NOMO-1 treated with dmso at 0.1 percent for 144 hours (cell line): ENCODE measurements at regions not wholly inside any gene's neighbourhood (a gene's known extent, or its start where the extent isn't known, plus 50 kb on each side); places are given as distances from the start of the nearest gene placed in this dataset.
"Not testable (repeated sequence)": the region's sequence is repeated elsewhere in the genome, so short reads cannot be mapped to it uniquely, and the experiment has no call there.

Source experiments
- DNase-seq: peaks from one replicate; lab custom pipeline; 2025; ENCODE audit not compliant: unreplicated experiment; lab: John Stamatoyannopoulos, UW

DNA sequence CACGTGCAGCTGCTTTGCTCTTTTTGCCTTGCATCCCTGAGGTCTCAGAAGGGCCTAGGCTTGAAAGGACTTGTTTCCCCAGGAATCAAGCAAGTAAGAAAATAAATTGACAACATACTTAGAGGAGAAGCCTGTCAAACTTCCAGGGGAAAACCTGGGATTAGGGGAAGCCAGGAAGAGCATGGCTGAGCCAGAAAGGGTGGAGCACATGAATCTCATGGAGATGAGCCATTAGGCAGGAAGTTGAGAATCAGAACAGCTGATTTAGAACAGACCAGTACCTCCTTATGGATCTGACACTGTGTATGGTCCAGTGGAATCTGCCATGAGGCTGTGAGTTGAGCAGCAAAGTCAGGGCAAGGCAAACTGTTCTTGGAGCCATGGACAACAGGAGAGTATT, 511.0 kb downstream of the RPIA start:
- DNase-seq, result not testable (repeated sequence)

DNA sequence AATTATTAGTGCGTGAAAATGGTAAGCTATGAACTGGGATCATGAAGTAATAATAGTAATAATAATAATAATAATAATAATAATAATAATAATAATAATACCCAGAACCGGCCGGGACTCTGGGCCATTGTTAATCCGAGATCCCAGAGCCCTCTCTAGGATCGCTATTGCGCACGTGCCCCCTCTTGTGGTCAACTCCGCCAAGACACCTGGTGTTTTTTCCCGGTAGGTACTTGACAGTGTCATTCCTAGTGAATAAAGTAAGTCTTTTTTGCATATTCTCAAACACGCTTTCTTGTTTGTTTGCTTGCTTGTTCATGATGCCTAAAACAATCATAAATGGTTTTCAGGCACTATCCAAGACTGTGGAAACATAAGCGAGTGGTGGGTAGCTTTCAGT, 513.7 kb downstream of the RPIA start:
- not testable (repeated sequence) for DNase-seq

DNA sequence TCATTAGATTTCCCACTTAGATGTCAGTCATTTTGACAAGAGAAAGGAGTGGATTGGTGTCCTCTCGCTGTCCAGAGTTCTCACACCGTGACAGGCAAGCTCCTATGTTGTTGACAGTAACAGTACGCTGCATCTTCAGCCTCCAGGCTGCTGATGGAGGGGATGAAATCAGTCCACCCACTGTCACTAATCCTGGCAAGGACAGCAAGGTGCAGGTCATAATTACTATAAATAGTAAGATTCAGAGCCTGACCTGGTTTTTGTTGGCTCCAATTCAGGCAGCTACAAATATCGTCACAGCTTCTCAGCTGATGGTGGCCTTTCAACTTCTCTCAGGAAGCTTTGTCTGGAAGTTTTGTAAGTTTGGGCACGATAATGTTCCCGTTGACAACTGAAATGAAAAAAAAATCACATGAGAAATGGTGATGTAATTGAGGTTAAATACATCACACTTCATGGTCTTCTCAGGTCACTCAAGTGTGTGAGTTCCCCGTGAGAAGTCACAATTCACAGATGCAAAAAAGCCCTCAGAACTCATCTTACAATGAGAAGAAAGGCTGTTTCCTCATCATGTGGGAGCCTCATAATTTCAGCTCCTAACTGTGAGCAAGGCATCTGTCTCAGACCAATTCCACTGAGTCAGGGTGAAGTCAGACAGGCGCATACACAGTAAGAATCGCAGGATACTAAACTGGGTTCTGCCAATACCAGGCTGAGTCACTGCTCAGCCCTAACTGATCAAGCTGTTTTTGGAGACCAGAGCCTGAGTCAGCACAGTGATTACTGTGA, 516.9 kb downstream of the RPIA start:
- not testable (repeated sequence) for DNase-seq

DNA sequence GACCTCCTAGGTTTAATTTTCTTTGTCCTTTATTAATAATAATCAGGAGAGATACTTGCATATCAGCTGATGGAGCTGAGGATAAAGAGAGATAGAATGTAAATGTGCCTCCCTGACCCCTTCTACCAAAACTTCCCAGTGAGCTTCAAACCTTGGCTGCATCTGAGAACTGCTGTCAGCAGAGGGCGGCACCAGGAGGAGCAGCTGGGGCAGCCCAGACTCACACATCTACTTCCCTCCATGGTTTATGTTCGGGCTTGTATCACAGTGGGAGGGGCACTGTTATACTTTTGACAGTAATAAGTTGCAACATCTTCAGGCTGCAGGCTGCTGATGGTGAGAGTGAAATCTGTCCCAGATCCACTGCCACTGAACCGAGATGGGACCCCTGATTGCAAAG, 521.7 kb downstream of the RPIA start:
- DNase-seq, result peak; percentile 14

DNA sequence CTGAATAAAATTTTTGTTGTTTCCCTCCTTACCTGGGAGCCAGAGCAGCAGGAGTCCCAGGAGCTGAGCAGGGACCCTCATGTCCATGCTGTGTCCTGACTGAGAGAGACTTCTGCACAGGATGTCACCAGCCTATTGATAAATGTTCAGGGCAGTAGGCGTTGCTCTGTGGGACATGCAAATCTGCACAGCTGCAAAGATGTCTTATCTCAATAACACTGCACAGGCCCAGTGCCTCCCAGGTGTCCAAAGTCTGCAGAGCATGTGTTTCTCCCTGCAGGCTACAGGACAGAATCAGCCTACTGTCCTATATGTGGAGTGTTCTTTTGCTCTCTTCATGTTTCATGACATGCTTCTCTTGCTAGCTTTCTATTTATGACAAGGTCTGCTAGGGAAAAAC, 522.3 kb downstream of the RPIA start:
- DNase-seq, result not testable (repeated sequence)

DNA sequence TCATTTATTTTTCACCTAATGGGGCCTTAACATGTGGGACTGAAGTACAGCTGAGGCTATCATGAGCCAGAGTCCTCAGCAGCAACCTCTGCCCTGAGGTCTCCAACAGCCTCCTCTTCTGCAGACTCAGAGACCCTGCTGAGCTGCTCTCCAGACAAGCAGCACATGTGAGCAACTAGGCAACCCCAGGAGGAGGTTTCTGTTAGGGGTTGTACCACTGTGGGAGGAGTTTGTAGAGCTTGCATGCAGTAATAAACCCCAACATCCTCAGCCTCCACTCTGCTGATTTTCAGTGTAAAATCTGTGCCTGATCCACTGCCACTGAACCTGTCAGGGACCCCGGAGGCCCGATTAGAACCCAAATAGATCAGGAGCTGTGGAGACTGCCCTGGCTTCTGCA, 530.0 kb downstream of the RPIA start:
- not testable (repeated sequence) for DNase-seq

DNA sequence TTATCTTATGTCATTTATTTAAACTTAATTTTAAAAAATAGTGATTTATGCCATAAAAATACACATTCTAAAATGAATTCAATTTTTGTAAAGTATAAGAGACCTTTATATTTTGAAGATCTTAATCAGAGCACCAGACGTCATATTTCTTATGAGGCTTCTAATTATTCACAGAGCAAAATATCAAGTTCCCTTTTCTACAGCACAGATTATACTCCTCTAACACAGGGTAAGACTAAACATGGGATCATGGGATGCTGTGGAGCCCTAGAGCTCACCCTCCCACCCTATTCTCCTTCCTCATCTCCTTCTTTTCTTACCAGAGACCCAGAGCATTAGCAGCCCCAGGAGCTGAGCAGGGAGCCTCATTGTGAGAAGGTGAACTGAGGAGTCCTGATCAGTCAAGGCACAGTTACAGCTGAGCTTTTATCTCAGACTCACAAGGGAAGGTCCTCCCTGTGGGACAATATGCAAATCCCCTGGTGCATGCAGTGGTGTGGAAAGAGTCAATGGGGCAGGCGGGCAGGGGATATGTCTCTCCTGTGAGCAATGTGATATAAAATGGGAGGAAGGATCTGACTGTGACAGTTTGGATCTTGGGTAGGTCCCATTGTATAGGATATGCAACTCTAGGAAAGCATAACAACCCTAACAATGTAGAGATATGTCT, 530.7 kb downstream of the RPIA start:
- not testable (repeated sequence) for DNase-seq

DNA sequence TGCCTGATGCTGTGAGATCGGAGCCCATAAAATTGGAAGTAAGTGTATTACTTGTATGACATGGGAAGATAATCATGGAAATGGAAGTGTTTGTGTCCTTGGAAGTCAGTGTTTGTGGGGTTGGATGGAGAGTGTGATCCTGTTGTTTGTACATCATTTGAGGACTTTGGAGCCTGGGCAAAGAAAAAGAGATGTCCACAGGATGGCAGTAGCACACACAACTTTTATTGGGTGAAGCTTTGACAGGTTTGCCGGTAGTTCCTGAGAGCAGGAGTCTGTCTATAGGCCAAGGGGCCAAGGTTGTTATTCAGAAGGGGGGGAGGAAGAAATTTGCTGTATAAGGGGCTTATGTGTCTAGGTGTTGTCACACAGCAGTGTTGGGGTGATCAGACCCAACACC, 533.3 kb downstream of the RPIA start:
- not testable (repeated sequence) for DNase-seq

DNA sequence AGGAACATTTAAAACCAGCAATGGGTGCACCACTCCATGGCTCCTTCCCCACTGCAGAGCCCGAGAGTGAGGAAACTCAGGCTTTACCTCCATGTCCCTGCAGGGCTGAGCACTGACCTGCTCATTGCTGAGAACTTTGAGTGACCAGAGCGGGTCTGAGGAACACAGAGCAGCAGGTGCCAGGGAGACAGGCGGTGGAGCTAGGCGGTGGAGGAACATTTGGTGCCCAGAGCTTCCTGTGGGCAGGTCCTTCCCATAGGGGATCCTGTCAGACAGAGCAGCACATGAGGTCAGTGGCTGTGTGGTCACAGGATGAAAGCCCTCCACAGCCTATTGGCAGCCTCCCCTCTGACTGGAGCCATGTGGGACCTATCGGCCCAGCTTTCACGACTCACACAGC, 538.5 kb downstream of the RPIA start:
- DNase-seq, result not testable (repeated sequence)

DNA sequence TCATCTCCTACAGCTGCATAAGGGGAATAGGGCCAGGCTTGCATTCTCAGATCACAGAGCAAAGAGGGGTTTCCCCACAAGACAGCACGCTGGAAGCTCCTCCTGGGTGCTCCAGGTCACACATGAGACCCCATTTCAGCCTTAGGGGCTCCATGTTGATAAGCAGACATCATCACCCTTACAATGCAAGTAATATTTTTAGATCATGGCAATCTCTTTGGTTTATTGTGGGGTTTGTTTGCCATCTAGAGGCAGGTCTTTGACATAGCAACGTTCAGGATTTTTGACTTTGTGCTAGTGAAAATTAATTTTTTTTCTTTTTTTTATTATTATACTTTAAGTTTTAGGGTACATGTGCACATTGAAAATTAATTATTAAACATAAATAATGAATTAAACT, 539.8 kb downstream of the RPIA start:
- DNase-seq, result not testable (repeated sequence)

DNA sequence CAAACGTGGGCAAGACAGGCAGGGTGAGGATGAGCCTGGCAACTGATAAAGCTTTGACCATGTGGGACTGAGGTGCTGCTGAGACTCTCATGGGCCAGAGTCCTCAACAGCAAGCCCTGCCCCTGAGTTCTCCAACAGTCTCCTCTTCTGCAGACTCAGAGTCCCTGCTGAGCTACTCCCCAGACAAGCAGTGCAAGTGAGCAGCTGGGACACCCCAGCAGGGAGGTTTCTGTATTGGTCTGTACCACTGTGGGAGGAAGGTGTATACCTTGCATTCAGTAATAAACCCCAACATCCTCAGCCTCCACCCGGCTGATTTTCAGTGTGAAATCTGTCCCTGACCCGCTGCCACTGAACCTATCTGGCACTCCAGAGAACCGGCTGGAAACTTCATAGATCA, 542.5 kb downstream of the RPIA start:
- DNase-seq, result not testable (repeated sequence)

DNA sequence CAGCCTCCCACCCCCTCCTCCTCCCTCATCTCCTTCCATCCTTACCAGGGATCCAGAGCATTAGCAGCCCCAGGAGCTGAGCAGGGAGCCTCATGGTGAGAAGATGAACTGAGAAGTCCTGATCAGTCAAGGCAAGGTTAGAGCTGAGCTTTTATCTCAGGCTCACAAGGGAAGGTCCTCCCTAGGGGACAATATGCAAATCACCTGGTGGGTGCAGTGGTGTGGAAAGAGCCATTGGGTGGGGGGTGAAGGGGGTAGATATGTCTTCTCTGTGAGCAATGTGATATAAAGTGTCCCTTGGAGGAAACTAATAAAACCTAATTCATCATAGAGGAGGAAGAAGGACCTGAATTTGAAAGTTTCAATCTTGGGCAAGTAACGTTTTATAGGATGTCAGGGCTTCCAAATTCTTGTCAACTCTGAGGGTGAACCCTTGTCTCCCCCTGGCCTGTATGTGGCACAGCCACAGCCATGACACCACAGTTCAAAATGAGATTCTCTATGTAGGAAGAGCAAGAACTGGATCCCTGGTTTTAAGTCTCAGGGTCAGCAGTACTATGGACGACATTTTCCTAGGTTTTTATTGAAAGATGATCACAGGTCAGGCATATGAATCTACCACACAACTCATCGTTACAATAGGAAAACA, 543.5 kb downstream of the RPIA start:
- not testable (repeated sequence) for DNase-seq

DNA sequence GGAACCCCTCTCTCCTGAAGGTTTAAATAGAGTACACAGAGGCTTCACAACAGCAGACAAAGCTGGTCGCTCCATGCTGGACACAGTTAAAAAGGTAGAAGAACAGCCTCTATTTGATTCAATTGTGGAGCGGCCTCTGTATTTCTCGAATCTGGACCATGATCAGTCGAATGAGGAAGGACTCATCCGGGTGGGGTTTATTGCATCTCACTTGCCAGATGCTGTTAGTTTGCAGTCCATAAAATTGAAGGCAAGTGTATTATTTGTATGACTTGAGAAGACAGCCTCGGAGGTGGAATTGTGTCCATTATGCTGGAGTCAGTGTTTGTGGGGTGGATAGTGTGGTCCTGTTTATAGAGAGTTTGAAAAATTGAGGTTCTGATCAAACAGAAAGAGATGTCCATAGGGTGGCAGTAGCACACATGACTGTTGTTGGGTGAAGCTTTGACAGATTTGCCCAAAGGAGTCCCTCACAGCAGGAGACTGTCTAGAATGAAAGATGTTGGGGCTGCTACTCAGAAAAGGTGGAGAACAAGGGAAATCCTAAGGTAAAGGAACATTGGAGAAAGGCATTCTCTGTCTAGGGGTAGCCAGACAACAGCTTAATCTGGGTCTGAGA, 545.5 kb downstream of the RPIA start:
- not testable (repeated sequence) for DNase-seq

DNA sequence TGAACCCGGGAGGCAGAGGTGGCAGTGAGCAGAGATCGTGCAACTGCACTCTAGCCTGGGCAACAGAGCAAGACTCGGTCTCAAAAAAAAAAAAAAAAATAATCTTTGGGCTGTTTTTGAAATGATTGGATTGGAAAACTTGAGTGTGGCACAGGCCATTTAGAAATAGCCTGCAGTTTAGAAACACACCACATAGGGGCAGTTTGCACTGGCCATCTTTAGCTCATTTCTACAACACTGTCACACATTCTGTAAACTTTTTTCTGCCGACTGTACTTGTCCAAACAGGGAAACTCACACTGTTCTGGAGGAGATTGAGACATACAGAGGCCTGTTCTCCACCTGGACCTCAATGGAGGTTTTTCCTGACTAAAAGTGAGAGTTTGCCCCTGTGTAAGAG, 546.3 kb downstream of the RPIA start:
- not testable (repeated sequence) for DNase-seq

DNA sequence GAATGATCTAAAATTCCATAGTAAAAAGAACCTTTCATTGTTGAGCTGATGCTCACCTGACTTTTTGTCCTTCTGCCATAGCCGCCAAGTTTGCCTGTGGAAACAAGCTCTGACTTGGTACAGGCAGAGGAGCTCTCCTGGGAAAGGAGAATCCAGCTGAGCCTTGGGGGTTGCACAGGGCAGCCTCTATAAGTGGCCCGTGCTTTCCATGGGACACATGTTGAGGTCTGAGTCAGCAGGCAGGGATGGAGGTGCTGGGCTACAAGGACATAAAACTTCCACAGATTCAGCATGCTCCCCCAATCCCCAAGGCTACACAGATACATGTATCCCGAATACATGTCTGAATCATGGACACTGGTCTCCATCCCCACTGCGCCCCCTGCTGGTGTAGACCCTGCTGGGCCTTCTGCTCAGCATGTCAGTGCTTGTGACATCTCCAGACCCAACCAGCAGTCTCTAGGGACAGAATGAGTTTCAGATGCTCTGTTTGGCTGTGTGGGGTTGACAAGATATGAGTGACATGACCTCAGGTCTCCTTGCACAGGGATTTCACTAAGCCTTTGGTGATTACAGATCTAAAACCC, 551.7 kb downstream of the RPIA start:
- not testable (repeated sequence) for DNase-seq

DNA sequence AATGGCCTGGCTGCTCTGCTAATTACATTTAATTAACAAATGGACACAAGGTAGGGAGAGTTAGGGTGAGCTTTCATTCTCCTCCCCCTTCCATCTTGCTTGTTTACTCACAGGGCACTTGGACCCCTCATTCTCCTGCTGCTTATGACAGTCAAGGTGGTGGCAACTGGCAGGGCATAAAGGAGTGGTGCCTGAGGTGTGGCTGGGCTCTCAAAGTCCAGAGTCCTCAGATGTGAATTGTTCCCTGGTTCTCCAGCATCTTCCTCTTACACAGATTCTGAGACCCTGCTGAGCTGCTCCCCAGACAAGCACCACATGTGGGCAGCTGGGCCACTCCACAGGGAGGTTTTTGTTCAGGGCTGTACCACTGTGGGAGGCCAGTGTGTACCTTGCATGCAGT, 552.9 kb downstream of the RPIA start:
- DNase-seq, result not testable (repeated sequence)

DNA sequence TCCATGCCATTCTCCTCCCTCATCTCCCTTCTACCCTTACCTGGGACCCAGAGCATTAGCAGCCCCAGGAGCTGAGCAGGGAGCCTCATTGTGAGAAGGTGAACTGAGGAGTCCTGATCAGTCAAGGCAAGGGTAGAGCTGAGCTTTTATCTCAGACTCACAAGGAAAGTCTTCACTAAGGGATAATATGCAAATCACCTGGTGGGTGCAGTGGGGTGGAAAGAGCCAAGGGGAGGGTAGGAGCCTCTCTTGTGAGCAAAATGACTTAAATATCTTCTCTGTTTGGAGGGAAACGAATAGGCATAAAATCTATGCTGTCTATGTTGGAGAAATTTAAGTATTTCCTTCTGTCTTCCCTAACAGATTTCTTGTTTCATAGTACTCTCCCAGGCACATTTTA, 554.0 kb downstream of the RPIA start:
- DNase-seq, result not testable (repeated sequence)

DNA sequence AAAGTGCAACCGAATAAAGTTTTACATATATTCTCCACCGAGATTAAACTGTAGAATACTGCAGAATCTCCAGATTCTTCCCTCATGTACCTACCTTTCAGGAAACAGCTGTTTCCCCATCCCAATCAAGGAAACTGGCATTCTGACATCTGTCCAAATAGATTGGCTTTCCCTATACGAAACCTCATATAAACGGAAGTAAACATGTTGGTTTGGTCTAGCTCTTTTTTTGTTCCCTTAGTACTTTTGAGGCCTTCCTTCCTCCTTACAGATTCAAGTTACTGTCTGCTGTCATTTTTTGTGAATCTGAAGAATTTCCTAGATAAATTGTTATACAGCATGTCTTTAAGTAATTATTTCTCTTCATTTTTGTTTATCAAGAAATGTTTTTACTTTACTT, 554.6 kb downstream of the RPIA start:
- DNase-seq, result not testable (repeated sequence)

DNA sequence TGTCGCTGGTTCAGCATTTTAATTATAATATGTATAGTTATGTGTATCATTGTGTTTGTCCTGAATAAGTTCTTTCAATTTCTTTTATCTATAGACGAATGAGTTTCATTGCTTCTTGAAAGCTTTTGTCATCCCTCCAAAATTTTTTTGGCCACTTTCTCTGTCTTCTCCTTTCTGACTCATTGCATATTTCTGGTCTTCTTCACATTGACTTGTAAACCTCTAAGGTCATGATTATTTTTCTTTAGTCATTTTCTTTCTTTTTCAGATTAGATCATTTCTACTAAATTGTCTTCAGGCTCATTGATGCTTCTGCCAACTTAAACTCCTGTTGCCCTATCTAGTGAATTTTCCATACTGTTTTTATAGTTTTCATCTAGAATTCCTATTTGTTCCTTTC, 555.1 kb downstream of the RPIA start:
- DNase-seq, result not testable (repeated sequence)

DNA sequence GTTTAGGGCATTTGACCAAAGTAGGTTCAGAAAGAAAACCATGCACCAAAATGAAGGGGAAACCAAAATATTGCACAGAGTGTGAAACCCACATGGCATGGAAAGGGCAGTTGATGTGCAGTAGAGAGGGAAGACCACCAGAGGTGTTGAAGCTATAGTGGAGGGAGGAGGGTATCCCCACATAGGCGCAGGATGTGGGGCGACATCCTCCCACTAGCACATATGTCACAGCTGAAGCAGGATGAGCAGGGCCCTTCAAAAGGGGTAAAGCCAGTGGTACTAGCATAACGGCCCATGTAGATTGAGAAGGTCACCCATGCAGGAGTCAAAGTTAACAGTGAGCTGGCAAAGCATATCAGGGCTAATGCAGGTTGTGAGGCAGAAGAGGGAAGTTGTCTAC, 563.5 kb downstream of the RPIA start:
- DNase-seq, result not testable (repeated sequence)

DNA sequence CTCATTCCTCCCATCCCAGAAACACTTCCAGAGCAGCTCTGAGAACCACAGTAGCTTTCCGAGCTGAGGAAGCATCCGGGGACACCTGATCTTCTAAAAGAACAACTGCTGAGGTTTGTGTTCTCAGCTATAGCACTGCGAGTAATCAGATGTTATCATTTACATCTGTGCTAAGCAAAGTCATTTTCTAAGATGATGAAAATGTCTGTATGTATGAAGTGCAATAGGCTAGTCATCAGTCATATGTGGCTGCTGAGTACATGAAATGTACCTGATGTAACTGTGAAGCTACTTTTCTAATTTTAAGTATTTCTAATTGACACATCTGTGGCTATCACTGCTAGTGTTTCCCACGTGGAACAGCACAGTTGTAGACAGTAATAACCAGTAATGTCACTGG, 582.0 kb downstream of the RPIA start:
- not testable (repeated sequence) for DNase-seq
